ENCODE measurements at regions not wholly inside any gene's neighbourhood (a gene's known extent, or its start where the extent isn't known, plus 50 kb on each side); places are given as distances from the start of the nearest gene placed in this dataset.

DNA sequence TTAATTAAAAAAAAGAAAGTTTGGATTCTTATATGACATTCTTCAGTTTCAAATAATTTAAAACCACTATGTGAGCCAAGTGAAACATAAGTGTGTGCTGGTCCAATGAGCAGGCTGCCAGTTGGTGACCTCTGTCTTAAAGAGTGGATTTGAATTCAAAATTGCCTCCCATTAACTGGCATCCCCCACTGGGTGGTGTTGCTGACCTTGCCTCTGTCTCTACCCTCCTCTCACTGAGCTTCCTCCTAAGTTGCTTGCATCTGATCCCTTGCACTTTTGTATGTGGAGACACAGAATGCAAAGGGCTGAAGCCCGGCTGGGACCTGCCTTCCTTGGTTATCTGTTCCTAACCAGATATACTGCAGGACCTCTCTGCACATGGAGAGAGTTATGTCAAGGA, 160.6 kb downstream of the CYLD start:
- no peak overlapping the region for H3K4me3 ChIP-seq (ENCODE audit: low read depth, low read length)
- no peak for DNase-seq (ENCODE audit: low read depth, low spot score)
- POLR2A ChIA-PET, result no interaction called here
- TF ChIP-seq, protein P1, sequence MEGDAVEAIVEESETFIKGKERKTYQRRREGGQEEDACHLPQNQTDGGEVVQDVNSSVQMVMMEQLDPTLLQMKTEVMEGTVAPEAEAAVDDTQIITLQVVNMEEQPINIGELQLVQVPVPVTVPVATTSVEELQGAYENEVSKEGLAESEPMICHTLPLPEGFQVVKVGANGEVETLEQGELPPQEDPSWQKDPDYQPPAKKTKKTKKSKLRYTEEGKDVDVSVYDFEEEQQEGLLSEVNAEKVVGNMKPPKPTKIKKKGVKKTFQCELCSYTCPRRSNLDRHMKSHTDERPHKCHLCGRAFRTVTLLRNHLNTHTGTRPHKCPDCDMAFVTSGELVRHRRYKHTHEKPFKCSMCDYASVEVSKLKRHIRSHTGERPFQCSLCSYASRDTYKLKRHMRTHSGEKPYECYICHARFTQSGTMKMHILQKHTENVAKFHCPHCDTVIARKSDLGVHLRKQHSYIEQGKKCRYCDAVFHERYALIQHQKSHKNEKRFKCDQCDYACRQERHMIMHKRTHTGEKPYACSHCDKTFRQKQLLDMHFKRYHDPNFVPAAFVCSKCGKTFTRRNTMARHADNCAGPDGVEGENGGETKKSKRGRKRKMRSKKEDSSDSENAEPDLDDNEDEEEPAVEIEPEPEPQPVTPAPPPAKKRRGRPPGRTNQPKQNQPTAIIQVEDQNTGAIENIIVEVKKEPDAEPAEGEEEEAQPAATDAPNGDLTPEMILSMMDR (IDR thresholded peaks at IDR 0.05; ENCODE audit: insufficient read depth, low read length, missing control alignments), result no peak
- CTCF ChIA-PET, result no interaction called here

DNA sequence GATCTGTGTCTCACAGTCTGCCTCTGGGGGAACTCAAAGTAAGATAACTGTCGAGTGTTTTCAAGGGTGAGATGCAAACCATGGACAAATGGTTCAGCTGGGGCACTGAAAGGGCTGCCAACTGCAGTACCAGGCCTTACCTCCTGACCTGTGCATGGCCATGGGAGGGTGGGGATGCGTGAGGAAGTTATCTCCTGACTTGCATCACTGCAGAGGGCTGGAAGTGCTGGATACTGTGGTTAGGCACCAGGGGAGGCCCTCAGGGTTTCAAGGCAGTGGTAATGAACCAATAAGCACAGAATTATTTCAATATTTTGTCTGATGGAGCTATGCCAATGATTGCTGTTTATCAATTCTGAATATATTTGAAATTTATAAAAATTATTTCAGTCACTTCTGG, 159.2 kb downstream of the CYLD start:
- TF ChIP-seq, protein P1 (IDR thresholded peaks at IDR 0.05; ENCODE audit: insufficient read depth, low read length, missing control alignments), result no peak
- CTCF ChIA-PET, result no interaction called here
- H3K4me3 ChIP-seq (ENCODE audit: low read depth, low read length), result no peak overlapping the region
- DNase-seq (ENCODE audit: low read depth, low spot score), result no peak
- POLR2A ChIA-PET, result no interaction called here

DNA sequence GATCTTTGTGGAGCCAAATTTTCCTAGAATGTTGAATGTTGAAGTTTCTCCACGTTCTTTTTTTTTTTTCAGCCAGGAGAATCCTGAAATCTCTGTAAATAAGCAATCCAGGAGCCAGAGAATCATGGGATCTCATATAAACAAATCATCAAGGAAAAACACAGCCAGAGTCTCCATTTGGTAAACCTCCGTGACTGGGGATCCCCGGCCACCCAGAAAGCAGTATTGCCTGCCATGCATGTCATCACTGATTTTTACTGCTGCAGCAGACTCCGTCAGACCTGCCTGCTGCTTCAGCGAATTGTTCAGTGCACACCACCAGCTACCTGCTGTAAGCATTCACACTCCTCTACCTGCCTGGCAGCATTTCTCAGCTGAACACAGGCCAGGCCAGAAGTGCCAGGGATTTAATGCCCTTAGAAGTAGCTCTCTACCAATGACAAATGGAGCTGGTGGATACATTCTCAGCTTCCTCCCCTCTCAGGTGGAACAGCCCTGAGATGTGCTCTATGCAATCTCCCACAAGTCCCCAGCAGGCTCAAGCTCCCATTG, 158.6 kb downstream of the CYLD start:
- ChIA-PET POLR2A (no interaction called here), CTCF (no interaction called here)
- DNase-seq (ENCODE audit: low read depth, low spot score), result no peak
- no peak overlapping the region for H3K4me3 ChIP-seq (ENCODE audit: low read depth, low read length)
- TF ChIP-seq, protein P1 (IDR thresholded peaks at IDR 0.05; ENCODE audit: insufficient read depth, low read length, missing control alignments), result no peak

DNA sequence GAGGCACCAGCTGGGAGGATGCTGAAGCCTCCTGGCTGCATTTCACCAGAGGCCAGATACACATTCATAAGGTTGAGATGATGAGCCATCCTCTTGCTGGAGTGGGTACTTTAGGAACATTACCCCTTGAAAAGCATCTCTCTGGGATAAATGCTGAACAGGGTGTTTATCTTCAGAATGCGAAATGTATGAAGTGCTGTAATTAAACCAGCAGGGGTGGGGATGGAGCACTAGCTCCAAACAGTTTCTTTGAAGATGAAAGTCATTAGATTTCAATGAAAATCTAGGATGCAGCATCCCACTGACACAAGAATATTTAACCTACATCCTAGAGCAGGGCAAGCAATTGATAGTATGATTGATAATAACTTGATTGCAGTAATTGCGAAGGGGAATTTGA, 158.1 kb downstream of the CYLD start:
- CTCF ChIA-PET, result no interaction called here
- POLR2A ChIA-PET, result no interaction called here
- H3K4me3 ChIP-seq (ENCODE audit: low read depth, low read length), result no peak overlapping the region
- DNase-seq (ENCODE audit: low read depth, low spot score), result no peak
- TF ChIP-seq, protein P1 (IDR thresholded peaks at IDR 0.05; ENCODE audit: insufficient read depth, low read length, missing control alignments), result no peak

DNA sequence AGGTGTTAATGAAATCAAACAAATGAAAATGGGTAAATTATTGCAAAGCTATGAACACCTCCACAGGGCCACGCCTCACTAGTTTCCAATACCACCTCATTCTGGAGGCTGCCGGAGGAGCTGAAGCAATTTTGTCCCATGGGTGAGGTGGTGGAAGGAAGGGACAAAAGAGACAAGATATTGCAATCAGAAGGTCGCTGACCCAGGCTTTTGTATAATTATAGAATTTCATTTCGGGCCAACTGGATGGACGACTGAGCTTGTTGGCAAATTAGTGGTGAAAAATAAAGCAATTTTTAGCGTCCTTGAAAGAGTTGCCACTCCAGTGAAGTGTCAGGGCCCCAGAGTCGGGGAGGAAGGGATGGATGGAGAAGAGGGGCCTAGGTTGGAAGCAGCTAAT, 147.9 kb downstream of the CYLD start:
- CTCF ChIA-PET, result no interaction called here
- H3K4me3 ChIP-seq (ENCODE audit: low read depth, low read length), result no peak overlapping the region
- POLR2A ChIA-PET, result no interaction called here
- TF ChIP-seq, protein P1 (IDR thresholded peaks at IDR 0.05; ENCODE audit: insufficient read depth, low read length, missing control alignments), result no peak
- DNase-seq (ENCODE audit: low read depth, low spot score), result no peak

DNA sequence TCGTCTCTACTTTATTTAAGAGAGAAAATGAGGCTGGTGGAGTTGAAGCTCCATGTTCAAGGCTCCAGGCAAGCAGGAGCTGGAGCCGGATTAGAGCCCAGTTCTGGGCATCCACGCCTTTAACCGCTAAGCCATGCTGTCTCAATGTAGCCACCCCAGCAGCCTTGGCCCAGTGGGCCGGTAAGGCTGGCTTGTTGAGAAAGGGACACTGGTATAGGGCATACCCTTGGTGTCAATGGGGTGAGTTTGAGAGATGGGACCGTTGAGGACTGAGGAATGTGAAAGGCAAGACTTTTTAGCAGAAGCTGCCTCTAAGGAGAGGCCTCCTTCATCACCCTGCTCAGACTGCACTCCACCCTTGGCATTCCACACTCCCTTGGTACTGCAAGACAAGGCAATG, 147.4 kb downstream of the CYLD start:
- no peak for DNase-seq (ENCODE audit: low read depth, low spot score)
- POLR2A ChIA-PET, result no interaction called here
- no peak overlapping the region for H3K4me3 ChIP-seq (ENCODE audit: low read depth, low read length)
- CTCF ChIA-PET, result no interaction called here
- TF ChIP-seq, protein P1 (IDR thresholded peaks at IDR 0.05; ENCODE audit: insufficient read depth, low read length, missing control alignments), result no peak
